SK-N-SH treated with all-trans-retinoic acid at 6 μM for 48 hours (cell line): ENCODE measurements at regions not wholly inside any gene's neighbourhood (a gene's known extent, or its start where the extent isn't known, plus 50 kb on each side); places are given as distances from the start of the nearest gene placed in this dataset.

Source experiments
- ATAC-seq: fragments of 200-7000 bp; cut with Tn5 transposase; 3 replicates; pipeline ENCODE4 v1.9.1; 2020; ENCODE audit warnings: mild to moderate bottlenecking, moderate library complexity
- ARNTL ChIP-seq: fragments of 450-650 bp; formaldehyde crosslinking; IDR thresholded peaks from 2 replicates; pipeline ENCODE4 v1.5.0; 2020; ENCODE audit warnings: low read depth, mild to moderate bottlenecking, moderate library complexity, borderline replicate concordance
- BACH2 ChIP-seq: fragments of 250-450 bp; sonication (Bioruptor Pico); IDR thresholded peaks from 2 replicates; pipeline ENCODE4 v1.9.0; 2021; ENCODE audit warnings: mild to moderate bottlenecking, borderline replicate concordance
- CREB5 ChIP-seq: fragments of 250-450 bp; sonication (Bioruptor Pico); IDR thresholded peaks from 2 replicates; pipeline ENCODE4 v1.5.1; 2020; ENCODE audit warnings: low read depth, mild to moderate bottlenecking, moderate library complexity
- CSDC2 ChIP-seq: fragments of 250-450 bp; sonication (Bioruptor Pico); IDR thresholded peaks from 2 replicates; pipeline ENCODE4 v1.5.0; 2020; ENCODE audit warnings: mild to moderate bottlenecking, moderate library complexity
- CSRNP3 ChIP-seq: fragments of 250-450 bp; sonication (Bioruptor Pico); IDR thresholded peaks from 2 replicates; pipeline ENCODE4 v1.5.1; 2021; ENCODE audit warnings: mild to moderate bottlenecking, moderate library complexity
- ESRRG ChIP-seq: fragments of 250-450 bp; sonication (Bioruptor Pico); IDR thresholded peaks from 2 replicates; pipeline ENCODE4 v1.6.1; 2021; ENCODE audit warnings: mild to moderate bottlenecking
- GLIS3 ChIP-seq: fragments of 250-450 bp; sonication (Bioruptor Pico); IDR thresholded peaks from 2 replicates; pipeline ENCODE4 v1.5.0; 2020; ENCODE audit warnings: mild to moderate bottlenecking, moderate library complexity
- ISL1 ChIP-seq: fragments of 250-450 bp; sonication (Bioruptor Pico); IDR thresholded peaks from 2 replicates; pipeline ENCODE4 v2.1.2; 2022; ENCODE audit warnings: mild to moderate bottlenecking, moderate library complexity
- OSR1 ChIP-seq: fragments of 250-450 bp; sonication (Bioruptor Pico); IDR thresholded peaks from 2 replicates; pipeline ENCODE4 v1.8.0; 2022; ENCODE audit warnings: moderate library complexity, mild to moderate bottlenecking, inconsistent platforms
- PATZ1 ChIP-seq: fragments of 250-450 bp; sonication (Bioruptor Pico); IDR thresholded peaks from 2 replicates; pipeline ENCODE4 v1.8.0; 2020; ENCODE audit warnings: mild to moderate bottlenecking, moderate library complexity, borderline replicate concordance
- PPARA ChIP-seq: fragments of 250-450 bp; sonication (Bioruptor Pico); IDR thresholded peaks from 2 replicates; pipeline ENCODE4 v1.5.0; 2020; ENCODE audit warnings: mild to moderate bottlenecking, borderline replicate concordance
- SNAI2 ChIP-seq: fragments of 250-450 bp; sonication (Bioruptor Pico); IDR thresholded peaks from 2 replicates; pipeline ENCODE4 v1.5.0; 2020; ENCODE audit warnings: mild to moderate bottlenecking, moderate library complexity
- TCF4 ChIP-seq: fragments of 250-450 bp; sonication (Bioruptor Pico); IDR thresholded peaks from 2 replicates; pipeline ENCODE4 v1.8.0; 2021; ENCODE audit warnings: mild to moderate bottlenecking, moderate library complexity, borderline replicate concordance
- TOX ChIP-seq: fragments of 250-450 bp; sonication (Bioruptor Pico); IDR thresholded peaks from 2 replicates; pipeline ENCODE4 v1.8.0; 2021; ENCODE audit warnings: mild to moderate bottlenecking, moderate library complexity, borderline replicate concordance
- TSHZ2 ChIP-seq: fragments of 250-450 bp; sonication (Bioruptor Pico); IDR thresholded peaks from 2 replicates; pipeline ENCODE4 v1.5.0; 2020; ENCODE audit warnings: mild to moderate bottlenecking, moderate library complexity
- ZC3H10 ChIP-seq: fragments of 250-450 bp; sonication (Bioruptor Pico); IDR thresholded peaks from 2 replicates; pipeline ENCODE4 v1.5.1; 2021; ENCODE audit warnings: mild to moderate bottlenecking, moderate library complexity
- ZFP3 ChIP-seq: fragments of 250-450 bp; sonication (Bioruptor Pico); IDR thresholded peaks from 2 replicates; pipeline ENCODE4 v1.5.0; 2020; ENCODE audit warnings: mild to moderate bottlenecking, moderate library complexity
- ZFP30 ChIP-seq: fragments of 450-650 bp; formaldehyde crosslinking; IDR thresholded peaks from 2 replicates; pipeline ENCODE4 v1.5.0; 2022; ENCODE audit warnings: mild to moderate bottlenecking, moderate library complexity
- ZNF565 ChIP-seq: fragments of 450-650 bp; formaldehyde crosslinking; conservative IDR thresholded peaks from 2 replicates; pipeline ENCODE4 v1.5.0; 2020; ENCODE audit warnings: low read depth, mild to moderate bottlenecking, moderate library complexity
- ZNF70 ChIP-seq: fragments of 450-650 bp; formaldehyde crosslinking; IDR thresholded peaks from 2 replicates; pipeline ENCODE4 v1.5.0; 2020; ENCODE audit warnings: mild to moderate bottlenecking, moderate library complexity
- ZNF8 ChIP-seq: fragments of 450-650 bp; formaldehyde crosslinking; IDR thresholded peaks from 2 replicates; pipeline ENCODE4 v1.5.0; 2020; ENCODE audit warnings: mild to moderate bottlenecking, moderate library complexity

GRCh38 chr4:108559911-108560310 is 60.5 kb upstream of the RPL34 start:
- ATAC-seq = no peak
- no peak for TF ChIP-seq GLIS3 (CRISPR knock-in tag)
- no peak for TF ChIP-seq ZC3H10 (CRISPR knock-in tag)
- TF ChIP-seq ZFP3 (CRISPR knock-in tag) = no peak
- TF ChIP-seq TOX (CRISPR knock-in tag) = no peak
- TF ChIP-seq BACH2 (CRISPR knock-in tag) = no peak
- TF ChIP-seq ESRRG (CRISPR knock-in tag) = no peak
- no peak for TF ChIP-seq SNAI2 (CRISPR knock-in tag)
- no peak for TF ChIP-seq PATZ1 (CRISPR knock-in tag)
- TF ChIP-seq TSHZ2 (CRISPR knock-in tag) = no peak
- no peak for TF ChIP-seq PPARA (CRISPR knock-in tag)
- TF ChIP-seq CSRNP3 (CRISPR knock-in tag) = no peak
- TF ChIP-seq ZFP30 (CRISPR knock-in tag) = no peak
- no peak for TF ChIP-seq CSDC2 (CRISPR knock-in tag)

GRCh38 chr4:108559068-108559793 is 61.1 kb upstream of the RPL34 start:
- TF ChIP-seq ZNF70 (no peak), OSR1 (CRISPR knock-in tag) (no peak), ISL1 (CRISPR knock-in tag) (no peak), TOX (CRISPR knock-in tag) (no peak), PPARA (CRISPR knock-in tag) (no peak), ARNTL (CRISPR knock-in tag) (no peak), GLIS3 (CRISPR knock-in tag) (no peak), ZFP30 (CRISPR knock-in tag) (no peak), CREB5 (no peak), ZNF565 (CRISPR knock-in tag) (no peak), BACH2 (CRISPR knock-in tag) (no peak), TCF4 (CRISPR knock-in tag) (no peak), SNAI2 (CRISPR knock-in tag) (no peak), TSHZ2 (CRISPR knock-in tag) (no peak), PATZ1 (CRISPR knock-in tag) (no peak), ZNF8 (no peak)
- no peak for ATAC-seq
